ENCODE measurements at regions not wholly inside any gene's neighbourhood (a gene's known extent, or its start where the extent isn't known, plus 50 kb on each side); places are given as distances from the start of the nearest gene placed in this dataset.

DNA sequence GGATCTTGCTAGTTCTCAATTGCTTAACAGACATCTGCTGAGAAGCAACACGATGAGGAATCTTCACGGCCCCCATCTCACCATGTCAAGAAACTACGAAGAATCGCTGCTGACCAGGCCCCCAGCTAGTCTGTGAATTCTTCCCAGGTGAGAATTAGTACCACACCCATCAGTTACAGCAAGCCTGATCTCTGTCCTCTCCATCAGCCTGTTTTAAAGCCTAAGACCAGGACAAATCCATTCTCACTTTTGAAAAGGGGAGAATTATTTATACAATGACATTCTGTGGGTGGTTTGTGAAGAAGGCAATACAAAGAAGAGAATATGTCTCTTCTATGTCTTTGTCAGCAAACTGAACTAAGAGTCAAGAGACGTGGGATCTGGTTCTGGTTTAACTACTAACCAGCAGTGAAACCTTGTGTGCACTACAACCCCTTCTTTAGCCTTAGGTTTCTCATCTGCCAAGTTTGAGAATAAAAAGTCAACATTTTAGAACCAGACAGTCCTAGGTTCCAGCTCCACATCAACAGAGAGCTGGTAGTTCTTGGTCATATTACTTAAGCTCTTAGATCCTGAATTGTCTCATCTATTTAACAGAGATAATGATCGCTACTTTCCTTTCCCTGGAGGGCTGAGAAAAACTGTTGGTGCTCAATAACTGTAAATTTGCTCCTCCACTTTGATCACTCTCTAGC is 160.4 kb upstream of the RORA start:
- TF ChIP-seq, protein P1, sequence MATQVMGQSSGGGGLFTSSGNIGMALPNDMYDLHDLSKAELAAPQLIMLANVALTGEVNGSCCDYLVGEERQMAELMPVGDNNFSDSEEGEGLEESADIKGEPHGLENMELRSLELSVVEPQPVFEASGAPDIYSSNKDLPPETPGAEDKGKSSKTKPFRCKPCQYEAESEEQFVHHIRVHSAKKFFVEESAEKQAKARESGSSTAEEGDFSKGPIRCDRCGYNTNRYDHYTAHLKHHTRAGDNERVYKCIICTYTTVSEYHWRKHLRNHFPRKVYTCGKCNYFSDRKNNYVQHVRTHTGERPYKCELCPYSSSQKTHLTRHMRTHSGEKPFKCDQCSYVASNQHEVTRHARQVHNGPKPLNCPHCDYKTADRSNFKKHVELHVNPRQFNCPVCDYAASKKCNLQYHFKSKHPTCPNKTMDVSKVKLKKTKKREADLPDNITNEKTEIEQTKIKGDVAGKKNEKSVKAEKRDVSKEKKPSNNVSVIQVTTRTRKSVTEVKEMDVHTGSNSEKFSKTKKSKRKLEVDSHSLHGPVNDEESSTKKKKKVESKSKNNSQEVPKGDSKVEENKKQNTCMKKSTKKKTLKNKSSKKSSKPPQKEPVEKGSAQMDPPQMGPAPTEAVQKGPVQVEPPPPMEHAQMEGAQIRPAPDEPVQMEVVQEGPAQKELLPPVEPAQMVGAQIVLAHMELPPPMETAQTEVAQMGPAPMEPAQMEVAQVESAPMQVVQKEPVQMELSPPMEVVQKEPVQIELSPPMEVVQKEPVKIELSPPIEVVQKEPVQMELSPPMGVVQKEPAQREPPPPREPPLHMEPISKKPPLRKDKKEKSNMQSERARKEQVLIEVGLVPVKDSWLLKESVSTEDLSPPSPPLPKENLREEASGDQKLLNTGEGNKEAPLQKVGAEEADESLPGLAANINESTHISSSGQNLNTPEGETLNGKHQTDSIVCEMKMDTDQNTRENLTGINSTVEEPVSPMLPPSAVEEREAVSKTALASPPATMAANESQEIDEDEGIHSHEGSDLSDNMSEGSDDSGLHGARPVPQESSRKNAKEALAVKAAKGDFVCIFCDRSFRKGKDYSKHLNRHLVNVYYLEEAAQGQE (IDR thresholded peaks at IDR 0.05; ENCODE audit: borderline replicate concordance), result no peak
- TF ChIP-seq POLR2AphosphoS5 (IDR thresholded peaks at IDR 0.05) (no peak), RAD21 (conservative IDR thresholded peaks at IDR 0.05) (no peak), MXI1 (conservative IDR thresholded peaks at IDR 0.05; ENCODE audit: poor library complexity, severe bottlenecking) (no peak), SMC3 (conservative IDR thresholded peaks at IDR 0.05; ENCODE audit: poor library complexity) (no peak), EP300 (conservative IDR thresholded peaks at IDR 0.05; ENCODE audit: poor library complexity, severe bottlenecking) (no peak)
- TF ChIP-seq, protein P2, sequence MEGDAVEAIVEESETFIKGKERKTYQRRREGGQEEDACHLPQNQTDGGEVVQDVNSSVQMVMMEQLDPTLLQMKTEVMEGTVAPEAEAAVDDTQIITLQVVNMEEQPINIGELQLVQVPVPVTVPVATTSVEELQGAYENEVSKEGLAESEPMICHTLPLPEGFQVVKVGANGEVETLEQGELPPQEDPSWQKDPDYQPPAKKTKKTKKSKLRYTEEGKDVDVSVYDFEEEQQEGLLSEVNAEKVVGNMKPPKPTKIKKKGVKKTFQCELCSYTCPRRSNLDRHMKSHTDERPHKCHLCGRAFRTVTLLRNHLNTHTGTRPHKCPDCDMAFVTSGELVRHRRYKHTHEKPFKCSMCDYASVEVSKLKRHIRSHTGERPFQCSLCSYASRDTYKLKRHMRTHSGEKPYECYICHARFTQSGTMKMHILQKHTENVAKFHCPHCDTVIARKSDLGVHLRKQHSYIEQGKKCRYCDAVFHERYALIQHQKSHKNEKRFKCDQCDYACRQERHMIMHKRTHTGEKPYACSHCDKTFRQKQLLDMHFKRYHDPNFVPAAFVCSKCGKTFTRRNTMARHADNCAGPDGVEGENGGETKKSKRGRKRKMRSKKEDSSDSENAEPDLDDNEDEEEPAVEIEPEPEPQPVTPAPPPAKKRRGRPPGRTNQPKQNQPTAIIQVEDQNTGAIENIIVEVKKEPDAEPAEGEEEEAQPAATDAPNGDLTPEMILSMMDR (IDR thresholded peaks at IDR 0.05; ENCODE audit: poor library complexity, severe bottlenecking), result no peak
- no peaks in the 10 kb centered on the region for H3F3A ChIP-seq (ENCODE audit: insufficient read depth, low read length, poor library complexity, severe bottlenecking)
- no peaks in the 10 kb centered on the region for H3K9me3 ChIP-seq (ENCODE audit: low read length)
- no peaks in the 10 kb centered on the region for H3K79me2 ChIP-seq (replicated peaks; ENCODE audit: insufficient read depth, low read length)
- H3K27me3 ChIP-seq (ENCODE audit: insufficient read depth, low read depth, low read length), result no peaks in the 10 kb centered on the region
- no peak overlapping the region for H3K4me2 ChIP-seq (ENCODE audit: low read length)
- no peak overlapping the region for H3K27ac ChIP-seq (ENCODE audit: low read length)
- no peaks in the 10 kb centered on the region for H3K9me2 ChIP-seq (ENCODE audit: insufficient read depth, low read length)
- no peak overlapping the region for H3K4me3 ChIP-seq (ENCODE audit: low read length)
- H2AFZ ChIP-seq (ENCODE audit: low read depth, low read length), result no peak overlapping the region
- H3K9ac ChIP-seq (ENCODE audit: low read length), result no peak overlapping the region
- no peaks in the 10 kb centered on the region for H4K20me1 ChIP-seq (ENCODE audit: insufficient read depth)
- H3K36me3 ChIP-seq (ENCODE audit: insufficient read depth, low read length), result no peaks in the 10 kb centered on the region

DNA sequence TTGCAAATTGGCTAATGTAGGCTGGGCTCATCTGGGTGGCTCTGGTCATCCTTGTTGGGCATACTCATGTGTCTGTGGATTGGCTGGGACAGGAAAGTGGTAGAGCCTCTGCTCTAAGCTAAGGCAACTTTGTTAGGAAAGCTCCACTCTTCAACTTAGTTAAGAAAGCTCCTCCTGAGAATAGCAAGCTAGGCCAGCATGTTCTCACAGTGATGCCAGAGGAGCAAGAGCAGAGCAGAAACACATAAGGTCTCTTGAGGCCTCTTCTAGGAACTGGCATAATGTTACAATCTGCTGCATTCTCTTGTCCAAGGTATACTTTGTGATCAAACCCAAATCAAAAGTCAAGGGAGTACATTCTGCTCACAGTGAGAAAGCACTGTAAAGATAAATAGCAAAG is 158.6 kb upstream of the RORA start:
- Histone ChIP-seq H3K27me3 (ENCODE audit: insufficient read depth, low read depth, low read length) (no peaks in the 10 kb centered on the region), H3K36me3 (ENCODE audit: insufficient read depth, low read length) (no peaks in the 10 kb centered on the region), H3K4me3 (ENCODE audit: low read length) (no peak overlapping the region), H4K20me1 (ENCODE audit: insufficient read depth) (no peaks in the 10 kb centered on the region), H3F3A (ENCODE audit: insufficient read depth, low read length, poor library complexity, severe bottlenecking) (no peaks in the 10 kb centered on the region), H3K4me2 (ENCODE audit: low read length) (no peak overlapping the region), H3K79me2 (replicated peaks; ENCODE audit: insufficient read depth, low read length) (no peaks in the 10 kb centered on the region), H3K9me2 (ENCODE audit: insufficient read depth, low read length) (no peaks in the 10 kb centered on the region), H2AFZ (ENCODE audit: low read depth, low read length) (no peak overlapping the region), H3K27ac (ENCODE audit: low read length) (no peak overlapping the region), H3K9me3 (ENCODE audit: low read length) (no peaks in the 10 kb centered on the region), H3K9ac (ENCODE audit: low read length) (no peak overlapping the region)
- TF ChIP-seq, protein P1 (IDR thresholded peaks at IDR 0.05; ENCODE audit: borderline replicate concordance), result no peak
- TF ChIP-seq TAF1 (IDR thresholded peaks at IDR 0.05; ENCODE audit: low read depth) (no peak), EZH2 (IDR thresholded peaks at IDR 0.05; ENCODE audit: borderline replicate concordance, insufficient read depth, low read length, poor library complexity, severe bottlenecking) (no peak), MXI1 (conservative IDR thresholded peaks at IDR 0.05; ENCODE audit: poor library complexity, severe bottlenecking) (no peak), SMC3 (conservative IDR thresholded peaks at IDR 0.05; ENCODE audit: poor library complexity) (no peak), POLR2AphosphoS5 (IDR thresholded peaks at IDR 0.05) (no peak), EP300 (conservative IDR thresholded peaks at IDR 0.05; ENCODE audit: poor library complexity, severe bottlenecking) (no peak)

All from neural cell (in vitro differentiated cells).